ENCODE measurements at regions not wholly inside any gene's neighbourhood (a gene's known extent, or its start where the extent isn't known, plus 50 kb on each side); places are given as distances from the start of the nearest gene placed in this dataset.

DNA sequence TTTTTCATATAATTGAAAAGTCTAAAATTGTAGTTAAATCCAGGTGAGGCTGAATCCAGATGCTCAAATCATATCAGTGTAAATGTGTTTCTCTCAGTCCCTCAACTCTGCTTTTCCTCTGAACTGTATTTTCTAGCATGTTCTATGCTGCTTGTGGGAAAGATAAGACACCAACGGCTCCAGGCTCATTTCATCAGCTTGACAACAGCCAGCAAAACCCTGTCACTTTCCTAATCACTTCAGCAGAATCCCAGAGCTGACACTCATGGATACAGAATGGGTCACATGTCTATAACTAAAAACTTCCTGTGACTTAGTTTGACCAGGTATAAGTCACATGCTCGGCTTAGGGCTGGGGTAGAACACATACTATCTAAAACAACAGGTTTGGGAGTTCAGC is 179.4 kb upstream of the ADRA1B start:
- Histone ChIP-seq H3K27me3 (peaks cover 5% of the 10 kb centered on the region), H3K36me3 (no peaks in the 10 kb centered on the region), H3K27ac (no peak overlapping the region), H3K9me3 (no peaks in the 10 kb centered on the region), H3K4me1 (ENCODE audit: control insufficient read depth in 1 of 2, insufficient read depth in 1 of 2, low read depth in 1 of 2, low read length in 1 of 2) (no peaks in the 10 kb centered on the region), H3K4me3 (ENCODE audit: low read depth in 1 of 2, low read length in 1 of 2) (no peak overlapping the region)
- no peak for TF ChIP-seq CTCF (IDR thresholded peaks at IDR 0.05)

DNA sequence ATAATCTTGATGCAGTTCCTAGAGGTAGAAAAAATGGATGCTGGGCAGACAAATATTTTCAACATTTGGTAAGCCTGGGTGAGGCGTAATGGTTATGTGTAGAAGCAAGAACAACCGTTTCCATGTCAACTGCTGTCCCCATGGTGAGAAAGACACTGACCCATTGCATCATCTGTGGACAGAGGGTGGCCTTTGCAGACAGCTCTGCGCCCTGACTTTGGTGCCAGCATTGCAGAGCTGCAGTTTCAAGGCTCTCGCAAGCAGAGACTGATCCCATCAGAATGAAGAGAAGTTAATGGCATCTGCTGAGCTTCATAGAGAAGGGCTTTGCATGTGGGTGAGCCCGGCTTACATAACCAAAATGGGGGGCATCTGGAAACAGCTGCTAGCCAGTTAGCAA is 179.0 kb upstream of the ADRA1B start:
- H3K27me3 ChIP-seq: peaks cover 5% of the 10 kb centered on the region
- no peak overlapping the region for H3K27ac ChIP-seq
- no peaks in the 10 kb centered on the region for H3K4me1 ChIP-seq (ENCODE audit: control insufficient read depth in 1 of 2, insufficient read depth in 1 of 2, low read depth in 1 of 2, low read length in 1 of 2)
- no peaks in the 10 kb centered on the region for H3K36me3 ChIP-seq
- no peaks in the 10 kb centered on the region for H3K9me3 ChIP-seq
- no peak for TF ChIP-seq CTCF (IDR thresholded peaks at IDR 0.05)
- H3K4me3 ChIP-seq (ENCODE audit: low read depth in 1 of 2, low read length in 1 of 2): no peak overlapping the region

DNA sequence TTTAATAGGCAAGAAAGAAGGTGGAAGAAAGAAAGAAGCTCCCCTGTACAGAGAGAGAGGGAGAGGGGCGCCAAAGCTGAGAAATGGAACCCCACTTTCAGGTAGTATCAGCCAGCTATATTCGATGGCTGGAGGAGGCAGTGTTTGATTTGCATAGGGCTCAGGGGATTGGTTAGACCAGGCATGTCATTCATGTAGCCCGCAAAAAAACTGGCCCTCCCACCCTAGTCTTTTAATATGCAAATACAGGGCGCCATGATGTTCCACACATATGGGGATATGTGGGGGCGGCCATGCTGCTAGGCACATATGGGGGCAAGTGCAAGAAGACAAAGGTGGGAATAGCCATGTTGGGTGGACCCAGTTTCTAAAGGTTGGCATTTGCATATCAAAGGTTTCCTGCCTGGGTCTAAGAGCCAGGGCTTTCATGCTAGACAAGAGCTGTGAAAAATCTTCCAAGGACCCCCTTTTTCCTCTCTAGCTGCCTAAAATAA is 174.4 kb upstream of the ADRA1B start:
- Histone ChIP-seq H3K4me1 (ENCODE audit: control insufficient read depth in 1 of 2, insufficient read depth in 1 of 2, low read depth in 1 of 2, low read length in 1 of 2) (no peaks in the 10 kb centered on the region), H3K36me3 (no peaks in the 10 kb centered on the region), H3K4me3 (ENCODE audit: low read depth in 1 of 2, low read length in 1 of 2) (no peak overlapping the region), H3K27ac (no peak overlapping the region), H3K27me3 (peaks cover 5% of the 10 kb centered on the region), H3K9me3 (no peaks in the 10 kb centered on the region)
- TF ChIP-seq CTCF (IDR thresholded peaks at IDR 0.05): no peak

DNA sequence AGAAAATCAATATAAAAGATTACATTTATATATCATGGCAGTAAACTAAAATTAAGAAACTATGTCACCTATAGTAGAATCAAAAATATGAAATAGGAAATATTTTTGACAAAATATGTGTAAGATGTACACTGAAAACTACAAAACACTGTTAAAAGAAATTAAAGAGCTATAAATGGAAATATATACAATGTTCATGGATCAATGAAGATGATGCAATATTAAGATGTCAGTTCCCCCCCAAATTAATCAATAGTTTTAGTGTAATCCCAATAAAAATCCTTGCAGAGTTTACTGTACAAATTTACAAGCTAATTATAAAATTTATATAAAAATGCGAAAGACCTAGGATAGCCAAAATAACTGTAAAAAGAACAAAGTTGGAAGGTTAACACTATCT is 173.0 kb upstream of the ADRA1B start:
- H3K27ac ChIP-seq: no peak overlapping the region
- peaks cover 5% of the 10 kb centered on the region for H3K27me3 ChIP-seq
- TF ChIP-seq CTCF (IDR thresholded peaks at IDR 0.05): no peak
- H3K4me3 ChIP-seq (ENCODE audit: low read depth in 1 of 2, low read length in 1 of 2): no peak overlapping the region
- no peaks in the 10 kb centered on the region for H3K4me1 ChIP-seq (ENCODE audit: control insufficient read depth in 1 of 2, insufficient read depth in 1 of 2, low read depth in 1 of 2, low read length in 1 of 2)
- no peaks in the 10 kb centered on the region for H3K9me3 ChIP-seq
- H3K36me3 ChIP-seq: no peaks in the 10 kb centered on the region

GRCh38 chr5:159746707-159747106 is 169.6 kb upstream of the ADRA1B start:
- no peak for TF ChIP-seq CTCF (IDR thresholded peaks at IDR 0.05)
- Histone ChIP-seq H3K9me3 (no peaks in the 10 kb centered on the region), H3K27ac (no peak overlapping the region), H3K27me3 (no peaks in the 10 kb centered on the region), H3K4me3 (ENCODE audit: low read depth in 1 of 2, low read length in 1 of 2) (no peak overlapping the region), H3K36me3 (no peaks in the 10 kb centered on the region), H3K4me1 (ENCODE audit: control insufficient read depth in 1 of 2, insufficient read depth in 1 of 2, low read depth in 1 of 2, low read length in 1 of 2) (no peaks in the 10 kb centered on the region)

- no peaks in the 10 kb centered on the region for H3K36me3 ChIP-seq
- no peak overlapping the region for H3K27ac ChIP-seq
- no peaks in the 10 kb centered on the region for H3K9me3 ChIP-seq
- no peak for TF ChIP-seq CTCF (IDR thresholded peaks at IDR 0.05)
- H3K4me1 ChIP-seq (ENCODE audit: control insufficient read depth in 1 of 2, insufficient read depth in 1 of 2, low read depth in 1 of 2, low read length in 1 of 2): no peaks in the 10 kb centered on the region
- H3K4me3 ChIP-seq (ENCODE audit: low read depth in 1 of 2, low read length in 1 of 2): no peak overlapping the region
- H3K27me3 ChIP-seq: no peaks in the 10 kb centered on the region
These were observed 167.1 kb upstream of the ADRA1B start for GRCh38 chr5:159749146-159749545.
